ENCODE measurements at regions not wholly inside any gene's neighbourhood (a gene's known extent, or its start where the extent isn't known, plus 50 kb on each side); places are given as distances from the start of the nearest gene placed in this dataset.

DNA sequence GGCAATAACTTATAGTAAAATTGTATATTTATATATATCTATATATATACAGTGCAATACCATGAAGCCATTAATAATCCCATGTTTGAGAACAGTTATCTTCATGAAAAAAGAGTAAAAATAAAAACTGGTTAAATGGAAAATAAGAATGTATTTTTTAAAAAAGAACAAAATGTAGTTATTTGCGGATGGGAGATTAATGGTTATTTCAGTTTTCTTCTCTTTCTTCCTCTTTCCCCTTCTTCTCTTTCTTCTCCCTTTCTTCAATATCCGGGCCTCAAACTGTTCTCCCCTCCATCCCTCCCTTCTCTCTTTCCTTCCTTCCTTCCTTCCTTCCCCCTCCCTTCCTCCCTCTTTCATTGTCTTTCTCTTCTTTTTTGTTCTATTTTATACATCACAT lies 1301.7 kb upstream of the IGFBP7 start (continued):
- TF ChIP-seq SMAD1 (IDR thresholded peaks at IDR 0.05; ENCODE audit: low read depth, partially characterized antibody): no peak
- no peak for TF ChIP-seq SIX5 (IDR thresholded peaks at IDR 0.05; ENCODE audit: low read depth, low read length, severe bottlenecking)
- TF ChIP-seq EP300 (IDR thresholded peaks at IDR 0.05; ENCODE audit: borderline replicate concordance in 1 of 2, control insufficient read depth in 1 of 2, low read depth in 2 of 2, low read length in 2 of 2): no peak
- no peak for TF ChIP-seq CREM (IDR thresholded peaks at IDR 0.05; ENCODE audit: low read depth)
- TF ChIP-seq SMC3 (IDR thresholded peaks at IDR 0.05; ENCODE audit: borderline replicate concordance, low read length): no peak
- no peak for TF ChIP-seq NR2C1 (IDR thresholded peaks at IDR 0.05)
- TF ChIP-seq REST (IDR thresholded peaks at IDR 0.05; ENCODE audit: low read depth, low read length): no peak
- TF ChIP-seq ELK1 (IDR thresholded peaks at IDR 0.05; ENCODE audit: low read depth, low read length): no peak
- no peak for TF ChIP-seq CHD1 (IDR thresholded peaks at IDR 0.05; ENCODE audit: low read depth, low read length)
- no peak for TF ChIP-seq NRF1 (conservative IDR thresholded peaks at IDR 0.05; ENCODE audit: low read depth, low read length)
- TF ChIP-seq GABPA (IDR thresholded peaks at IDR 0.05; ENCODE audit: low read depth): no peak

All from GM12878 (cell line).